DND-41 (cell line): ENCODE measurements at regions not wholly inside any gene's neighbourhood (a gene's known extent, or its start where the extent isn't known, plus 50 kb on each side); places are given as distances from the start of the nearest gene placed in this dataset.

Source experiments
- EZH2 ChIP-seq: IDR thresholded peaks from 3 replicates; pipeline ENCODE4 v1.6.1; 2012; ENCODE audit warnings: borderline replicate concordance, low read depth, mild to moderate bottlenecking, moderate library complexity, low read length, inconsistent platforms; ENCODE audit not compliant: severe bottlenecking
- TF ChIP-seq, protein P1 (sequence below): IDR thresholded peaks from 2 replicates; pipeline ENCODE4 v1.5.1; 2012; ENCODE audit warnings: borderline replicate concordance, low read length, moderate library complexity, mild to moderate bottlenecking; ENCODE audit not compliant: poor library complexity, severe bottlenecking; ENCODE audit errors: extremely low read depth

GRCh38 chr22:49678137-49678841, 149.4 kb downstream of the BRD1 start:
- TF ChIP-seq, protein P1, sequence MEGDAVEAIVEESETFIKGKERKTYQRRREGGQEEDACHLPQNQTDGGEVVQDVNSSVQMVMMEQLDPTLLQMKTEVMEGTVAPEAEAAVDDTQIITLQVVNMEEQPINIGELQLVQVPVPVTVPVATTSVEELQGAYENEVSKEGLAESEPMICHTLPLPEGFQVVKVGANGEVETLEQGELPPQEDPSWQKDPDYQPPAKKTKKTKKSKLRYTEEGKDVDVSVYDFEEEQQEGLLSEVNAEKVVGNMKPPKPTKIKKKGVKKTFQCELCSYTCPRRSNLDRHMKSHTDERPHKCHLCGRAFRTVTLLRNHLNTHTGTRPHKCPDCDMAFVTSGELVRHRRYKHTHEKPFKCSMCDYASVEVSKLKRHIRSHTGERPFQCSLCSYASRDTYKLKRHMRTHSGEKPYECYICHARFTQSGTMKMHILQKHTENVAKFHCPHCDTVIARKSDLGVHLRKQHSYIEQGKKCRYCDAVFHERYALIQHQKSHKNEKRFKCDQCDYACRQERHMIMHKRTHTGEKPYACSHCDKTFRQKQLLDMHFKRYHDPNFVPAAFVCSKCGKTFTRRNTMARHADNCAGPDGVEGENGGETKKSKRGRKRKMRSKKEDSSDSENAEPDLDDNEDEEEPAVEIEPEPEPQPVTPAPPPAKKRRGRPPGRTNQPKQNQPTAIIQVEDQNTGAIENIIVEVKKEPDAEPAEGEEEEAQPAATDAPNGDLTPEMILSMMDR = no peak
- no peak for TF ChIP-seq EZH2
